ENCODE measurements at regions not wholly inside any gene's neighbourhood (a gene's known extent, or its start where the extent isn't known, plus 50 kb on each side); places are given as distances from the start of the nearest gene placed in this dataset.

DNA sequence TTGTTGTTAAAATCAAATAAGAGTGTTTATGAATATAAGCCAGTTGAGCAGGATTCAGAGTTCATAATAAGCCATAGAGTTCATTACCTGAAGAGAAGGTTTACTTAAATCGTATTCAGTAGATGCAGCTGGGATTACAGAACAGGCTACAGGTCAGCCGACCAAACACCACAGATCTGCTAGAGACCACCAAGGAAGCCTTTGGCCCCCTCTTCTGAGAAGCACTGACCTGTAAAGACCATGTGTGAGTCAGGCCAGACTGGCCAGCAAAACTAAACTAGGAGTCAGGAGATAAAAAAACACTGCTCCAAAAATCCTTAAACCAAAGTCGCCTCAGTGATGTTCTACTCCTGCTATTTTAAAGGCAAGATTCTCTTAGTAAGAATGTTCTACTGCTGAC lies 1125.5 kb downstream of the FAT4 start:
- peaks cover 11% of the 10 kb centered on the region for H3K4me1 ChIP-seq (ENCODE audit: control insufficient read depth, insufficient read depth, low read length)
- no peaks in the 10 kb centered on the region for H3K27me3 ChIP-seq (replicated peaks; ENCODE audit: control insufficient read depth, insufficient read depth, low read length)
- H3K4me3 ChIP-seq (ENCODE audit: low read length): no peak overlapping the region
- no peaks in the 10 kb centered on the region for H3K36me3 ChIP-seq (ENCODE audit: control insufficient read depth, insufficient read depth, low read length, severe bottlenecking)
- H3K9ac ChIP-seq (ENCODE audit: low read length): no peak overlapping the region
- no peaks in the 10 kb centered on the region for H3K9me3 ChIP-seq (ENCODE audit: control insufficient read depth, low read length)
- no peak for DNase-seq (ENCODE audit: low read depth)

DNA sequence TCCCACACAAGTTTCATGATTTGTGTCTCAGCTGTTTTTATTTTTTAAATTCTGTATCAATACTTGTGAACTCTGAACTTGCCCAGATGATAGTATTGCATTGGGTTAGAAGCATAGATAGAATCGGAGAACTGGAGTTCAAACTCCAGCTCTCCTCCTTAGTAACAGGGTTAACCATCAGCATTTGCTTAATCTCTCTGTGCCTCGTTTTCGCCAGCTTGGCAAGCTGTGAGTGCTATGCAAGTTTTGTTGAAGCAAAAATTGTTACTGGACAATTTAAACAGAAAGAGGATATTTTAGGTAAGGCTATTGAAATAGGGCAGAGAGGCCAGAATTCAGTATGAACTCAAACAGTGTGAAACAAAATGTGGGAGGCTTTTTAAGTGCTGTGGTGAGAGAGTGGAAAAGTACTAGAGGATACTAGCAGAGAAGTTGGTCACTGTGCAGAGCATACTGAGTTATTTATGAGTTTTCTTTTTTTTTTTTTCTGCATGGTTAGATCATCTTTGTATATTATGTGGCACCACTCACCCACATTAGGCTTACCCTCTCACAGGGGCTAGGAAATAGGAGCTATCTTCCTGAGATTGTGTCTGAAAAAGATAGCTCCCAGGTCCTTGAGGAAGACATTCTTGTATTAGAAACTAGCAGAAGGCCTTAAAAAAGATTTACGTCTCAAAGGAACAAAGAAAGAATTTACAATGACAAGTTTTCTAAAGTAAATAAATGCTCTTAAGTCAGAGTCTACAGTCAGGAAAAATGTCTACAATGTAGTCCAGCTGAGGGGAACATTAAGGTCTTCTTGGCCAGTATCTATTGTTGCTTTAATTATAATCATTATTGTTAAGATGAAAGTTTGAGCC lies 1126.6 kb downstream of the FAT4 start:
- H3K9me3 ChIP-seq (ENCODE audit: control insufficient read depth, low read length): no peaks in the 10 kb centered on the region
- H3K27me3 ChIP-seq (replicated peaks; ENCODE audit: control insufficient read depth, insufficient read depth, low read length): no peaks in the 10 kb centered on the region
- no peak overlapping the region for H3K4me3 ChIP-seq (ENCODE audit: low read length)
- peak; percentile 33 for DNase-seq (ENCODE audit: low read depth)
- no peaks in the 10 kb centered on the region for H3K36me3 ChIP-seq (ENCODE audit: control insufficient read depth, insufficient read depth, low read length, severe bottlenecking)
- H3K4me1 ChIP-seq (ENCODE audit: control insufficient read depth, insufficient read depth, low read length): peaks cover 19% of the 10 kb centered on the region
- H3K9ac ChIP-seq (ENCODE audit: low read length): no peak overlapping the region

- H3K9me3 ChIP-seq (ENCODE audit: control insufficient read depth, low read length): no peaks in the 10 kb centered on the region
- no peak overlapping the region for H3K4me3 ChIP-seq (ENCODE audit: low read length)
- DNase-seq (ENCODE audit: low read depth): peak; percentile 67
- no peak overlapping the region for H3K9ac ChIP-seq (ENCODE audit: low read length)
- H3K27me3 ChIP-seq (replicated peaks; ENCODE audit: control insufficient read depth, insufficient read depth, low read length): no peaks in the 10 kb centered on the region
- H3K4me1 ChIP-seq (ENCODE audit: control insufficient read depth, insufficient read depth, low read length): peaks cover 19% of the 10 kb centered on the region
- H3K36me3 ChIP-seq (ENCODE audit: control insufficient read depth, insufficient read depth, low read length, severe bottlenecking): no peaks in the 10 kb centered on the region
Measured at GRCh38 chr4:126445596-126445995, 1130.8 kb downstream of the FAT4 start.

DNA sequence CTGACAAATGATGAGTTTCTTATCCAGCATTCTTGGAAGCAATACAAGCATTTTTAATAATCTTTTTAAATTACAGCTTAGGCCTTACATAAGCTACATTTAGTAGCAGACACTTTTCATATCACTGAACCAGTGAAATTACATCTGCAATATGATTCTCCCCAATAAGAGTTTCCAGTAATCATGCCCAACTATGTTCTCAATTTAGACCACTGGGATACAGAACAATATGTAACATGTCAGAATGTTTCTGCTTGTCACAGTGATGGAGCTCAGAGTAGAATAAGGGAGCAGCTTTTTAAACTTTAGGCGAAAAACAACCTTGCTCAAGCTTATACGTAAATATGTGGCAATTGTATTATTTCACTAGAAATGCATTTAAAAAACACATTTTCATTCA lies 1132.2 kb downstream of the FAT4 start:
- Histone ChIP-seq H3K9me3 (ENCODE audit: control insufficient read depth, low read length) (no peaks in the 10 kb centered on the region), H3K36me3 (ENCODE audit: control insufficient read depth, insufficient read depth, low read length, severe bottlenecking) (no peaks in the 10 kb centered on the region)

DNA sequence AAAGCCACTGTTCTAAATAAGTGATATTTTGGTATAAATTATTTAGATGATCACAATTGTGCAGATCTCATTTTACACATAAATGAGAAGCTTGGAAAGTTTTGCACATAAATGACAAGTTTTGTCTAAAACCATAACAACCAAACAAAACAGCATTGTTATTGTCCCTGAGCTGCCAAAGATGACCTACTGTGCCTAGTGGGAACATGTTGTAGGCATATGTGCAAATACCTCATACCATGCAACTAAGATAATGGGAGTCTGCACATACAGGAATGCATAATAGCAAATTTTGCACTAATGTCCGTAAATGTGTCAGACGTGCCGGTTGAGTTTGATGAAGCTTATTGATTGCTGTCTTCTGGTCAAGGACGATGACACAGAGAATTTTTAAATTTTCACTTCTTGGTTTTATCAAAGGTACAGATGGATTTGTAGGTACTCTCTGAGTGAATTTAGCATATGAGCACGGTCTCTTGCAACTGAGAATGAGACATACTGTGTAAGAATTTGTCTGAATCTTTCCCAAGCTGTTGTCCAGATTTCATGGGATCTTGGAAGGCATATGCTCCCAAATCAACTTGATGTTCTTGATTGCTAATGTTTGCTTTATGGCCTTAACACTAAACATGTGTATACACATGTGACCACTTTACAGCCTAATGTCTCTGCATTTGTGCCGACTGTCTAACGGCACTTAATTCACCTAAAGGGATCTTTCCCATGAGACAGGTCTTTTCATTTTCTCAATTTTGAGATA lies 1133.5 kb downstream of the FAT4 start:
- Histone ChIP-seq H3K4me3 (ENCODE audit: low read length) (no peak overlapping the region), H3K36me3 (ENCODE audit: control insufficient read depth, insufficient read depth, low read length, severe bottlenecking) (no peaks in the 10 kb centered on the region), H3K4me1 (ENCODE audit: control insufficient read depth, insufficient read depth, low read length) (peaks cover 12% of the 10 kb centered on the region), H3K9me3 (ENCODE audit: control insufficient read depth, low read length) (no peaks in the 10 kb centered on the region), H3K9ac (ENCODE audit: low read length) (no peak overlapping the region), H3K27me3 (replicated peaks; ENCODE audit: control insufficient read depth, insufficient read depth, low read length) (no peaks in the 10 kb centered on the region)
- no peak for DNase-seq (ENCODE audit: low read depth)

More for the DNA sequence above, 1132.2 kb downstream of the FAT4 start:
- no peak overlapping the region for H3K9ac ChIP-seq (ENCODE audit: low read length)
- no peaks in the 10 kb centered on the region for H3K27me3 ChIP-seq (replicated peaks; ENCODE audit: control insufficient read depth, insufficient read depth, low read length)
- H3K4me1 ChIP-seq (ENCODE audit: control insufficient read depth, insufficient read depth, low read length): peaks cover 12% of the 10 kb centered on the region
- no peak for DNase-seq (ENCODE audit: low read depth)
- H3K4me3 ChIP-seq (ENCODE audit: low read length): no peak overlapping the region

DNA sequence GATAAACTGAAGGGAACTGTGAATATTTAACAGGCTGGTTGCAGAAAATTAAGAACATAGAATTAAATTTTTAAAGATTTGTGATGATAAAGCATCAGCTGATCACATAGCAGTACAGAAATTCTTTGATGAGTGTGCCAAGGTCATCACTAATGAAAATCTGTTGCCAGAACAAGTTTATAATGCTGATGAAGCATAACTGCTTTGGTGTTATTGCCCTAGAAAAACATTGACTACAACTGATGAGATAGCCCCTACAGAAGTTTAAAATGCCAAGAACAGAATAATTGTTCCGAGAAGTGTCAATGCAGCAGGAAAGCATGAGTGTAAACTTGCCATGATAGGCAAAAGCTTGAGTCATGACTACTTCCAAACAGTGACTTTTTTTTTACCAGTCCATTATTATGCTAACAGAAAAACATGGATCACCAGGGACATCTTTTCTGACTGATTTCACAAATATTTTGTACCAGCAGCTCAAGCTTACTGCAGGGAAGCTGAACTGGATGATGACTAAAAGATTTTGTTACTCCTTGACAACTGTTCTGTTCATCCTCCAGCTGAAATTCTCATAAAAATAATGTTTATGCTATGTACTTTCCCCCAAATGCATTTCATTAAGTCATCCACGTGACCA lies 1136.6 kb downstream of the FAT4 start:
- peak; percentile 32 for DNase-seq (ENCODE audit: low read depth)
- Histone ChIP-seq H3K9me3 (ENCODE audit: control insufficient read depth, low read length) (no peaks in the 10 kb centered on the region), H3K9ac (ENCODE audit: low read length) (no peak overlapping the region), H3K27me3 (replicated peaks; ENCODE audit: control insufficient read depth, insufficient read depth, low read length) (no peaks in the 10 kb centered on the region), H3K4me3 (ENCODE audit: low read length) (no peak overlapping the region), H3K4me1 (ENCODE audit: control insufficient read depth, insufficient read depth, low read length) (no peaks in the 10 kb centered on the region), H3K36me3 (ENCODE audit: control insufficient read depth, insufficient read depth, low read length, severe bottlenecking) (no peaks in the 10 kb centered on the region)

GRCh38 chr4:126455865-126456264 lies 1141.1 kb downstream of the FAT4 start:
- no peaks in the 10 kb centered on the region for H3K4me1 ChIP-seq (ENCODE audit: control insufficient read depth, insufficient read depth, low read length)
- no peaks in the 10 kb centered on the region for H3K9me3 ChIP-seq (ENCODE audit: control insufficient read depth, low read length)
- no peak for DNase-seq (ENCODE audit: low read depth)
- no peaks in the 10 kb centered on the region for H3K36me3 ChIP-seq (ENCODE audit: control insufficient read depth, insufficient read depth, low read length, severe bottlenecking)
- no peak overlapping the region for H3K4me3 ChIP-seq (ENCODE audit: low read length)
- no peaks in the 10 kb centered on the region for H3K27me3 ChIP-seq (replicated peaks; ENCODE audit: control insufficient read depth, insufficient read depth, low read length)
- no peak overlapping the region for H3K9ac ChIP-seq (ENCODE audit: low read length)

DNA sequence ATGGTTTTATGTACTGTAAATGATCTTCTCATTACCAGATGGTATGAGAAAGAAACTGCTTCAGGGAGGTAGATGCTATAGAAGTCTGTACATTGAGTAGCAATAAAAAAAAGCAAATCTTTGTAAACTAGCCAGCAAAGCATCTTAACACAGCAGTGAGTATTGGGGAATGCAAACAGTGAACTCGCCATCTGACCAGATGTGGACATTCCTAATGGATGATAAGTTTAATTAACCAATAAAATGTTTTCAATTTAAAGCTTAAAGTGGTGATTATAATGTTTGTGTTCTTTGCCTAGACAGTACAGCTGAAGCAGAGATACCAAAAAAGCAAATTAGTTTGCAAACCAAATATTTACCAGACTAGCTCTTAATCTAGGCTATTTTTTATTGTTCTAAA lies 1144.2 kb downstream of the FAT4 start:
- H3K36me3 ChIP-seq (ENCODE audit: control insufficient read depth, insufficient read depth, low read length, severe bottlenecking): no peaks in the 10 kb centered on the region
- H3K9me3 ChIP-seq (ENCODE audit: control insufficient read depth, low read length): no peaks in the 10 kb centered on the region
- no peaks in the 10 kb centered on the region for H3K4me1 ChIP-seq (ENCODE audit: control insufficient read depth, insufficient read depth, low read length)
- DNase-seq (ENCODE audit: low read depth): peak; percentile 42
- no peaks in the 10 kb centered on the region for H3K27me3 ChIP-seq (replicated peaks; ENCODE audit: control insufficient read depth, insufficient read depth, low read length)
- no peak overlapping the region for H3K4me3 ChIP-seq (ENCODE audit: low read length)
- no peak overlapping the region for H3K9ac ChIP-seq (ENCODE audit: low read length)

DNA sequence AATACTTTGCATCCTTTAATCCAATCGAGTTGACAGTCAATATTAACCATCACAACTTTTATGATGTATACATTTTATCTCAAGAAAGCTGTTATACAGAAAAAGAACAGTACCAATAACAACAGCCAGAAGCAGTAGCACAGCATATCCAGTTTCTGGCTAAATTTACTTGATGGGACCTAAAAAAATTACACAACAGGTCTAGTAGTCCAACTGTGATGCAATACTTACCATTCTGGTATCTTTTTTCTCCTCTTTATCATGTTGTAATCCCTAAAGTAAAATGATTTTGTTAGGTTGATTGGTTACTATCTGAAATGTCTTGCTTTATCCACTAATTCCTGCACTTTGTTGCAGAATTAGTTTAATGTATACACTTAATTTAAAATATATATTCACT lies 1150.6 kb downstream of the FAT4 start:
- no peaks in the 10 kb centered on the region for H3K9me3 ChIP-seq (ENCODE audit: control insufficient read depth, low read length)
- peaks cover 4% of the 10 kb centered on the region for H3K4me1 ChIP-seq (ENCODE audit: control insufficient read depth, insufficient read depth, low read length)
- H3K27me3 ChIP-seq (replicated peaks; ENCODE audit: control insufficient read depth, insufficient read depth, low read length): no peaks in the 10 kb centered on the region
- peak; percentile 55 for DNase-seq (ENCODE audit: low read depth)
- H3K36me3 ChIP-seq (ENCODE audit: control insufficient read depth, insufficient read depth, low read length, severe bottlenecking): no peaks in the 10 kb centered on the region
- H3K9ac ChIP-seq (ENCODE audit: low read length): no peak overlapping the region
- no peak overlapping the region for H3K4me3 ChIP-seq (ENCODE audit: low read length)

DNA sequence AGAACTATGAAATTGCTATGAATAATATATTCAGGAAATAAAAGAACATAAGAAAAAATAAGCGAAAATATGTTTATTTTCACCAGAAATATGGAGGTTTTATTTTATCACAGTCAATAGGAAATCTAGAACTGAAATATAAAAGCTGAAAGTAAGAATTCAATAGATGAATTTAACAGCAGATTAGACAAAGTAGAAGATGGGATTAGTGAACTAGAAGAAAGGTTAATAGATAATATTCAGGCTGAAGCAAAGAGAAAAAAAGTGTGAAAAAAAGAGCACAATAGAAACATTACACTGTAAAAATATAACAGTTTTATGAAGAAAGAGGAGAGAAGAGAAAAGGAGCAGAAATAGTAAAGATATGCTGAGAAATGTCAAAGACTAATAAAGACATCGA lies 1152.1 kb downstream of the FAT4 start:
- Histone ChIP-seq H3K4me1 (ENCODE audit: control insufficient read depth, insufficient read depth, low read length) (peaks cover 4% of the 10 kb centered on the region), H3K9ac (ENCODE audit: low read length) (no peak overlapping the region), H3K27me3 (replicated peaks; ENCODE audit: control insufficient read depth, insufficient read depth, low read length) (no peaks in the 10 kb centered on the region), H3K9me3 (ENCODE audit: control insufficient read depth, low read length) (no peaks in the 10 kb centered on the region), H3K36me3 (ENCODE audit: control insufficient read depth, insufficient read depth, low read length, severe bottlenecking) (no peaks in the 10 kb centered on the region), H3K4me3 (ENCODE audit: low read length) (no peak overlapping the region)
- DNase-seq (ENCODE audit: low read depth): no peak

DNA sequence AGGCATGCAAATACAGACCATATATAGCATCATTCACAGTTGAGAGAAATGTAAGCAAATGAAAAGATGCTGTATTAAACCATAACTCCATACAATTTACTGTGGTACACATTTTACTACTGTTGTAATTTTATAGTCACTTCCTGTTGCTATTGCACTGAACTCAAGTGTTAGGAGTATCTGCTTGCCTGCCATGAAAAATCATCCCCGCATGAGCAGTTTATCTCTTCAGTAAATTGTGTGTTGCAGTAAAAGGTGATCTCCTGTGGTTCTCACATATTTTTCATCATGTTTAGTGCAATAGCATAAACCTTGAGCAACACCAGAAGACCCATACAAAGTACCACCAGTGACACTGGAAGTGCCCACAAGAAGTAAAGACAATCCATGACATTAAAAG lies 1153.4 kb downstream of the FAT4 start:
- Histone ChIP-seq H3K9me3 (ENCODE audit: control insufficient read depth, low read length) (no peaks in the 10 kb centered on the region), H3K4me1 (ENCODE audit: control insufficient read depth, insufficient read depth, low read length) (peaks cover 4% of the 10 kb centered on the region), H3K9ac (ENCODE audit: low read length) (no peak overlapping the region), H3K27me3 (replicated peaks; ENCODE audit: control insufficient read depth, insufficient read depth, low read length) (no peaks in the 10 kb centered on the region), H3K4me3 (ENCODE audit: low read length) (no peak overlapping the region), H3K36me3 (ENCODE audit: control insufficient read depth, insufficient read depth, low read length, severe bottlenecking) (no peaks in the 10 kb centered on the region)
- no peak for DNase-seq (ENCODE audit: low read depth)

Data from adipocyte (in vitro differentiated cells).